ENCODE measurements at regions not wholly inside any gene's neighbourhood (a gene's known extent, or its start where the extent isn't known, plus 50 kb on each side); places are given as distances from the start of the nearest gene placed in this dataset.

DNA sequence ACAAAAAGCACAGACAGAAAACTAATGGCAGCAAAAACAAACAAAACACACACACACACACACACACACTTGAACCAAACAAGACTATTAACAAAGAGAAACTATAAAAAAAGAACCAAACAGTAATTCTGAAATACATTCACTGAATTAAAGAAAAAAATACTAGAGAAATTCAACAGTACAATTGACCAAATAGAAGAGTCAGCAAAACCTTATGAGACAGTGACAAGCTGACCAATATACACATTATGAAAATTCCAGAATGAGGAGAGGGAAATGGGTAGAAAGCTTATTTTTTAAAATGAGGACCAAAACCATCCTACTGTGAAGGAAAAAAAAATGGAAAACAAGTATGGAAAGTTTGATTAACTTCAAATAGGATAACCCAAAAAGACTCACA lies 212.2 kb upstream of the BTBD3 start:
- Histone ChIP-seq H3K4me3 (ENCODE audit: insufficient read depth, low read depth, low read length) (no peak overlapping the region), H3K27me3 (ENCODE audit: control insufficient read depth, insufficient read depth, low read length) (no peaks in the 10 kb centered on the region), H4K8ac (ENCODE audit: low read depth in 2 of 2, low read length in 2 of 2) (no peak overlapping the region), H3K4me2 (ENCODE audit: low read depth, low read length) (no peak overlapping the region), H3K23ac (ENCODE audit: low read depth, low read length) (no peak overlapping the region), H2AK5ac (ENCODE audit: low read depth, low read length) (no peak overlapping the region), H2BK20ac (ENCODE audit: low read depth, low read length) (no peak overlapping the region), H2BK15ac (ENCODE audit: low read depth, low read length) (no peak overlapping the region), H3K9me3 (ENCODE audit: control insufficient read depth, insufficient read depth, low read length) (no peaks in the 10 kb centered on the region), H2BK120ac (ENCODE audit: low read depth, low read length) (no peak overlapping the region), H3K9me1 (ENCODE audit: insufficient read depth, low read length) (no peaks in the 10 kb centered on the region), H3K14ac (replicated peaks; ENCODE audit: low read depth, low read length) (no peak overlapping the region), H3K4me1 (ENCODE audit: control insufficient read depth, insufficient read depth, low read length) (no peaks in the 10 kb centered on the region), H4K91ac (ENCODE audit: insufficient read depth, low read depth, low read length) (no peak overlapping the region), H3K79me1 (ENCODE audit: low read depth in 1 of 2, low read length in 2 of 2) (no peaks in the 10 kb centered on the region), H3K36me3 (ENCODE audit: control insufficient read depth, insufficient read depth, low read length) (no peaks in the 10 kb centered on the region), H3K56ac (ENCODE audit: extremely low read depth, insufficient read depth, low read length) (no peak overlapping the region), H2BK5ac (ENCODE audit: low read depth, low read length, poor library complexity, severe bottlenecking) (no peak overlapping the region), H2AK9ac (replicated peaks; ENCODE audit: low read depth, low read length, poor library complexity) (no peak overlapping the region), H2AFZ (replicated peaks; ENCODE audit: low read length, poor library complexity) (no peak overlapping the region), H3K4ac (ENCODE audit: low read depth, low read length) (no peak overlapping the region), H3K9ac (ENCODE audit: low read depth, low read length) (no peak overlapping the region), H3K18ac (ENCODE audit: low read depth, low read length) (no peak overlapping the region), H3K27ac (ENCODE audit: insufficient read depth, low read length) (no peak overlapping the region), H4K5ac (ENCODE audit: low read depth, low read length) (no peak overlapping the region), H4K20me1 (ENCODE audit: insufficient read depth, low read length) (no peaks in the 10 kb centered on the region)
- TF ChIP-seq CEBPB (IDR thresholded peaks at IDR 0.05; ENCODE audit: low read depth, low read length) = no peak
- no peak for TF ChIP-seq USF2 (IDR thresholded peaks at IDR 0.05; ENCODE audit: low read depth, low read length)
- TF ChIP-seq CTCF (conservative IDR thresholded peaks at IDR 0.05; ENCODE audit: low read depth, low read length) = no peak
- no peak for TF ChIP-seq CHD1 (IDR thresholded peaks at IDR 0.05; ENCODE audit: low read depth, low read length)
- no peak for TF ChIP-seq RFX5 (IDR thresholded peaks at IDR 0.05; ENCODE audit: low read depth, low read length)
- TF ChIP-seq SMC3 (IDR thresholded peaks at IDR 0.05; ENCODE audit: low read depth, low read length) = no peak
- no peak for TF ChIP-seq POLR2A (IDR thresholded peaks at IDR 0.05; ENCODE audit: low read depth, low read length)
- no peak for TF ChIP-seq MXI1 (IDR thresholded peaks at IDR 0.05; ENCODE audit: borderline replicate concordance, low read depth, low read length)
- TF ChIP-seq RCOR1 (IDR thresholded peaks at IDR 0.05; ENCODE audit: insufficient replicate concordance, low read length) = no peak
- TF ChIP-seq MAFK (IDR thresholded peaks at IDR 0.05; ENCODE audit: low read depth, low read length) = no peak
- TF ChIP-seq BHLHE40 (IDR thresholded peaks at IDR 0.05; ENCODE audit: low read depth, low read length) = no peak
- no peak for TF ChIP-seq MAZ (IDR thresholded peaks at IDR 0.05; ENCODE audit: borderline replicate concordance, low read depth, low read length)
- TF ChIP-seq RAD21 (IDR thresholded peaks at IDR 0.05; ENCODE audit: low read length) = no peak
- TF ChIP-seq NFE2L2 (IDR thresholded peaks at IDR 0.05; ENCODE audit: low read depth, low read length) = no peak
- TF ChIP-seq FOS (IDR thresholded peaks at IDR 0.05; ENCODE audit: low read depth, low read length) = no peak
- TF ChIP-seq, protein P1, sequence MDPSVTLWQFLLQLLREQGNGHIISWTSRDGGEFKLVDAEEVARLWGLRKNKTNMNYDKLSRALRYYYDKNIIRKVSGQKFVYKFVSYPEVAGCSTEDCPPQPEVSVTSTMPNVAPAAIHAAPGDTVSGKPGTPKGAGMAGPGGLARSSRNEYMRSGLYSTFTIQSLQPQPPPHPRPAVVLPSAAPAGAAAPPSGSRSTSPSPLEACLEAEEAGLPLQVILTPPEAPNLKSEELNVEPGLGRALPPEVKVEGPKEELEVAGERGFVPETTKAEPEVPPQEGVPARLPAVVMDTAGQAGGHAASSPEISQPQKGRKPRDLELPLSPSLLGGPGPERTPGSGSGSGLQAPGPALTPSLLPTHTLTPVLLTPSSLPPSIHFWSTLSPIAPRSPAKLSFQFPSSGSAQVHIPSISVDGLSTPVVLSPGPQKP (IDR thresholded peaks at IDR 0.05; ENCODE audit: borderline replicate concordance, low read depth, low read length) = no peak
- in situ Hi-C loops (cut with MboI; ENCODE audit: low sequenced_read_pairs) = no loop called here
- CTCF ChIA-PET = no interaction called here
- BruUV-seq (replicated peaks) = no TSS peak
- POLR2A ChIA-PET (ENCODE audit: unreplicated experiment) = no interaction called here
- dilution Hi-C loops (cut with HindIII; ENCODE audit: low sequenced_read_pairs, unreplicated experiment) = no loop called here
- DNase-seq (no peak), ATAC-seq (ENCODE audit: low read depth) (no peak)
- intact Hi-C loops (cut with micrococcal nuclease) = no loop called here
